ENCODE measurements at regions not wholly inside any gene's neighbourhood (a gene's known extent, or its start where the extent isn't known, plus 50 kb on each side); places are given as distances from the start of the nearest gene placed in this dataset.
A peak's percentile ranks its signal among the peaks of the same experiment; 100 is the strongest.

GRCh38 chr2:137826373-137827372 is 137.6 kb upstream of the HNMT start:
- no peak for DNase-seq

DNA sequence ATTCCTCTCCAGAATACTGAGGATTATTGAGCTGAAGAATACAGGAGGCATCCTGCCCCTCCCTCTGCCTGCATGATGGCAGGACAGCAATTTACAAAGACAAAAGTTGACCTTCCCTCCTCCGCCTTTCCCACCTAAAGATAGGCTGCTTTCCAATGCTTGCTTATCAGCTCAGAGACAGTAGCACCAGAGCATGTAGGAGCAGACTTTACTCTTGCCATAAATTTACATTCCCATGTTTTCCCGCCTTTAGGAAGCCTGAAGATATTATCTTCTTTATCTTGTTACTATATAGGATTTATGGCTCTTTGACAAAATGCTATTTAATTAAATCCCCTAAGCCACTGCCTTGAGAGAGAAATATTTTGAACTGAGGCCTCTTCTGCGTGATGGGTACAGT is 135.6 kb upstream of the HNMT start:
- DNase-seq: no peak

- DNase-seq: peak in 1 of 2 experiments; percentile 5
Observed at GRCh38 chr2:137829251-137829650, 135.0 kb upstream of the HNMT start.

DNA sequence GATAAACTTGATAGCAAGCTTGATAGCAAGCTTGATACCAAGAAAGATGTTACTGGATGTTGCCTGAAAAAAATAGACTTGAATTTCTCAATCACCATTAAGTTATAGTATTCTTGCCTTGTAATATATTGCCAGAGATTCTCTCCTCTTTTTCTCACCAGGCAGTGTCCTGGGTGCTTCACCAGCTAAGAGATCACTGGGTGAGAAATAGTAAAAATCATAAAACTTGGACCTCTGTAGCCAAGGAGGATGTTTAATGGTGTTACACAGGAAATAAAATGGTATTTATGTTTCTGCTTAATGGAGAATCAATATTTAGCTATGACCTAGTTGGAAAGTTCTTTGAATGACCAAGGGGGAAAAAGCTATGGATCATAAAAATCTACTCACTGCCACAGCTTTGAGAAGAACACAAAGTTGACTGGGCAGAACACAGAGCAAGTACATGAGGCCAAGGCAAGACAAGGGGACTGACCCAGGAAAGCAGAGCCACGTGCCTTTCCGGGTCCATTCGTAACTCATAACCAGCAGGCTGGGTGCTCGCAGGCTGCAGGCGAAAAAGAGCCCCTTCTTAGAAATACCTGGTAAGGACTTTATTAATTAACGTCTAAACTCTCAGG is 129.4 kb upstream of the HNMT start:
- no peak for DNase-seq

DNA sequence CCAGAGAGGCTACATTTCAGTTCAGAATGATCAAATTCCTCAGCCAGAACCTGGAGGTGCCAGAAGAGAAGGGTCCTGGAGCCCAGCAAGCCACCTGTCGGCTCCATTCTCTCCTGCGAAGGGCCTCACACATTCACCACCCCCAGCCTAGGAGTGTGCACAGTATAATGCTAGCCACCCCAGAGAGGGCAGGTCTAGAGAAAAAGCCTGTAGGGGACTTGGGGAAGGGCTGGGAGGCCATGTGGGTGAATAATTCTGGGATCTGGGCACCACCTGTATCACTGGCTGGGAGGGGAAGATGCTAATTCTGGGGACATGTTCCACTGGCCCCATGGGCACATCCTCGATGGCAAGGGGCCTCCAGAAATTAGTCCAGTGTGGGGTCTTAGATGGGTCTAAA is 127.6 kb upstream of the HNMT start:
- DNase-seq: no peak

DNA sequence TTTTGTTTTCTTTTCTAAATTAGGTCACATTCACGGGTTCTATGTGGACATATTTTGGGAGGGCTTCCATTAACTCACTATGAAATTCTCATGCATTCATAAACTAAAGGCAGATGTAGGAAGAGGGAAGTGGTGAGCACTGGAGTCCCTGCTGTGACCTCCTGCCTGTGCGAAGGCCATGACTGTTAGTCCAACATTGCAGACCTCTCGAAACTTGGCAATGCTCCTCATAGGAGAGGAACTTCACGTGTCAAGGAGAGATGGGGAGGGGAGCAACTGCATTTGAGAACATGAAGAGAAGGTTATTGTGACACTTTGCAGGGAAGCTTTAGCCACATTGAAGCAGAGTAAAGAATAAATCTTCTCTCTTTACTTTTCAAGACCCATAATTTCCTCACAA is 126.4 kb upstream of the HNMT start:
- DNase-seq: peak in 1 of 2 experiments; percentile 9

- peak; percentile 34 to 47 for DNase-seq
Observed at GRCh38 chr2:137838255-137839092, 125.8 kb upstream of the HNMT start.

GRCh38 chr2:137842430-137842829 is 121.8 kb upstream of the HNMT start:
- no peak for DNase-seq

- DNase-seq: no peak
Observed at GRCh38 chr2:137842952-137843351, 121.3 kb upstream of the HNMT start.

DNA sequence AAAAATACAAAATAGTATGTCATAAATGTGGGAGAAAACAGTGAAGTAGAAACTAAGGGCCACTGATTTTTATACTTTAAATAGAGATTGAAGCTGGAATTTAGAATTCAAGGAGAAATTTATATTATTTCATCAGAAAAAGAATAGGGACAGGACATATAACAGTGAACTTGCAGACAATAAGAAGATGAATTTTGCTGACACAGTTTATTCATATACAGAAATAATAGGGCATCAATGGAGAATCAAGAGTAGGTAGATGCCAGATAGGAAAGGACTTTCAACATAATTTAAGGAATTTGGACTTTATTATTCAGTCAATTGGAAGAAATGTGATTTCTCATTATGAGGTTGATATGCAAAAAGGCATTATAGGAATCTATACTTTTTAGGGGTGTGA is 118.9 kb upstream of the HNMT start:
- DNase-seq: no peak

GRCh38 chr2:137846993-137847392 is 117.3 kb upstream of the HNMT start:
- DNase-seq: no peak

GRCh38 chr2:137847443-137847842 is 116.8 kb upstream of the HNMT start:
- no peak for DNase-seq

DNA sequence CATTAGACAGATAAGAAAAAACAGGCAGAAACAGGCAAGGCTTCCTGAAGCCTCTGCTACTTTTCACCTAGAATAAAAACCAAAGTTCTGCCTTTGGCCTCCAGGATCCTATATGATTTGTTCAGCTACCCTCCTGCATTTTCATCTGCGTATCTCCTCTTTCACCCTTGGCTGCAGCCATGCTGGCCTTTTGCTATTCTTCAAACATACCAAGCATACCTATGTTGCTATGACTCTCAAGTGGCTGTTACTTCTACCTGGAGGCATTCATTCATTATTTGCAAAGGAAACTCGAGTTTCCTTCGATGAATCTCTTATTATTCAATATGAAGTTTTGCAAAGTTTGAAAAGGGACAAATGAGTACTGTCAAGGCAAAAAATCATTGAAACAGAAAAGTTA is 106.4 kb upstream of the HNMT start:
- DNase-seq: no peak

- DNase-seq: no peak
Observed at GRCh38 chr2:137862651-137863050, 101.6 kb upstream of the HNMT start.

GRCh38 chr2:137865954-137866540 is 98.2 kb upstream of the HNMT start:
- peak; percentile 62 to 77 for DNase-seq

DNA sequence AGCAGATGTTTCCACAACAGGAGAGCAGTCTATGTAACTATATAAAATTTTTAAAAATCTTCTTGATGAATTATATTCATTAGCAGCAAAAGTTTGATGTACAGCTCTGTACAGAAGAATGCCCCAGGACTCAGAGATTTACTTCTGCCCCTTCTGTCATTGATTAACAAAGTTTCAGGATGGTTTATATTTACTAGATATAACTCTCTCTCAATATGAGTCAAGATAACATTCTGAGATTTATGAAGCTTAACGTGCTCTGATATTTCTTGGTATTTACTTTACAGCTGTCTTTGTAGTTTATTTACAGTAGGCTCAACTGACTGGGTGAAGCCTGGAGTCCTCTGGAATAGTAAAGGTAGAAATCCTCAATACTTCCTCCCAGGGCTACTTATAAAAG is 93.6 kb upstream of the HNMT start:
- DNase-seq: no peak

DNA sequence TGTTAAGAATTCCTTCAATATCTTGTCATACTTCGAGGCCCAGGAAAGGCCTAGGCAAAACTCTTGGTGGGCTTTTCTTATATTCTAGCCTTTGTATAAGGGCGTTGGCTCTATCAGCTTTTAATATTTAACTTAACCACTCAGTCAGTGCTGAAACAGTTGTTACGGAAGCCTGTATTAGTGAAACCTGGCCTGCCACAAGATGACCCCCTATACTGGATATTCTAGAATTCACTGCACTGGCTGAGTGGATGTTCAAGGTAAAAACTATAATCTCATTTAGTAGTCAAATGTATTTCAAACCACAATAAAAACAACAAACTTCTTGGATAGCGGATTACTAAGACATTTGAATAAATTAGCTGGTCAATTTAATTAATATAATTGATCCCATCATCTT is 91.7 kb upstream of the HNMT start:
- no peak for DNase-seq

DNA sequence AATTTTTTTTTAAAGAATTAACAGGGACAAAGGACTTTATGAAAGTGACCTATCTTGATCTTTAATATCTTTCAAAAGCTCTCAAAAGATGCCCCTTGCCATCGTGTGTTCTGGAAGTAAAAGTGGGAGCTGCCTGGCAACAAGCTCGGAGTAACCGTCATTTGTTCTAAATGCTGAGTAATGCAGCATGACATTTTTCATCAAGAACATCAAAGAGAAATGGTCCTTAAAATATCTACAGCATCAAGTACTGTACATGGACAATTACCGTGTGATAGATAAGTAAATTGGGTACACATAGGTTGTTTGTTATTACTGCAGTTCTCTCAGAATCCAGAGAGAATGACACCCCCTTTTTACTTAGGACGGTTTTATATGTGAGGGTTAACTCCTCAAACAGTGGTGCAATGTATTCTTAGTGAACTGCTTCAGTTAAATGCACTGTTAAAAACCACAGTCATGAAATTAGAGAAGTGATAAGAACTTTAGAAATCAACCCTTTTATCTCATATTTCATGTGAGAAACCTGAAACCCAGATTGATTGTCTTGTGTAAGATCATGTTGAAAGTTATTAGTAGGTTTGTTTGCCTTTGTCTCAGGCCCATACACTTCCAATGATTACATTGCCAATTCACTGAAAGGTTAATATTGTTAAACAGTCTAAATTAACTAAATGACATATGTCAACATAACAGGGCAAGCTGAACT is 90.6 kb upstream of the HNMT start:
- no peak for DNase-seq

DNA sequence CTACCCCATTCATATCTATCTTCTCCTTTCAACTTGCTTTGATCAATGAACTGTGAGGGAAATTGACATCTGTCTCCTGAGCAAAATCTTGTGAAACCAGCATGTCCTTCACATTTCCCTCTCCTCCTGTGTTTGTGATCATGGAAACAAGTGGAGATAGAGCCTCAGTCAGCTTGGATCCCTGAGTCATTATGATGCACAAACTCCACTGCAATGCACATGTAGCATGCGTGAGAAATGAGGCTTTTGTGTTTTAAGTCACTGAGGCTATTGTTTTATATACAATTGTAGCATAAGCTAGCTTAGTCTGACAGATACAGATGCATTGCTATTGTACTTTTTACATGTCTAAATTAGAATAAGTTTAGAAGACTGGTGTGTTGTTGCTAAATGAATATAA is 85.2 kb upstream of the HNMT start:
- DNase-seq: no peak

GRCh38 chr2:137881711-137882110 is 82.6 kb upstream of the HNMT start:
- DNase-seq: no peak

GRCh38 chr2:137886083-137886831 is 78.0 kb upstream of the HNMT start:
- peak; percentile 2 to 20 for DNase-seq

GRCh38 chr2:137888845-137889244 is 75.4 kb upstream of the HNMT start:
- peak; percentile 52 to 67 for DNase-seq
